NCI-H128 (cell line): ENCODE measurements at regions not wholly inside any gene's neighbourhood (a gene's known extent, or its start where the extent isn't known, plus 50 kb on each side); places are given as distances from the start of the nearest gene placed in this dataset.

ENCODE experiments used
- DNase-seq: peaks from one replicate; lab custom pipeline; 2025; ENCODE audit not compliant: unreplicated experiment; lab: John Stamatoyannopoulos, UW

GRCh38 chr12:92615086-92615485 is 87.7 kb upstream of the PLEKHG7 start:
- no peak for DNase-seq

- no peak for DNase-seq
Observed at GRCh38 chr12:92614502-92614901, 88.3 kb upstream of the PLEKHG7 start.

GRCh38 chr12:92614001-92614400 is 88.8 kb upstream of the PLEKHG7 start:
- no peak for DNase-seq

GRCh38 chr12:92612611-92613010 is 90.2 kb upstream of the PLEKHG7 start:
- no peak for DNase-seq

- DNase-seq, result no peak
Observed at GRCh38 chr12:92608151-92609091, 94.4 kb upstream of the PLEKHG7 start.

- no peak for DNase-seq
Observed at GRCh38 chr12:92606956-92607355, 95.8 kb upstream of the PLEKHG7 start.

- DNase-seq, result no peak
Observed at GRCh38 chr12:92605621-92606170, 97.1 kb upstream of the PLEKHG7 start.

- DNase-seq, result no peak
Observed at GRCh38 chr12:92604786-92605185, 98.0 kb upstream of the PLEKHG7 start.

- DNase-seq, result no peak
Observed at GRCh38 chr12:92603741-92604432, 98.9 kb upstream of the PLEKHG7 start.

GRCh38 chr12:92602930-92603623 is 99.7 kb upstream of the PLEKHG7 start:
- no peak for DNase-seq

- no peak for DNase-seq
Observed at GRCh38 chr12:92602476-92602875, 100.3 kb upstream of the PLEKHG7 start.

GRCh38 chr12:92601680-92602079 is 101.1 kb upstream of the PLEKHG7 start:
- DNase-seq, result no peak

- no peak for DNase-seq
Observed at GRCh38 chr12:92601176-92601575, 101.6 kb upstream of the PLEKHG7 start.

GRCh38 chr12:92600052-92600451 is 102.7 kb upstream of the PLEKHG7 start:
- DNase-seq, result no peak

GRCh38 chr12:92597997-92598396 is 104.8 kb upstream of the PLEKHG7 start:
- no peak for DNase-seq

GRCh38 chr12:92597118-92597517 is 105.7 kb upstream of the PLEKHG7 start:
- DNase-seq, result no peak

GRCh38 chr12:92596383-92596782 is 106.4 kb upstream of the PLEKHG7 start:
- no peak for DNase-seq

- DNase-seq, result no peak
Observed at GRCh38 chr12:92595663-92596062, 107.1 kb upstream of the PLEKHG7 start.

GRCh38 chr12:92593734-92594402 is 108.9 kb upstream of the PLEKHG7 start:
- no peak for DNase-seq

GRCh38 chr12:92585115-92585727 is 117.6 kb upstream of the PLEKHG7 start:
- DNase-seq, result no peak
